GM18517 (cell line): ENCODE measurements at regions not wholly inside any gene's neighbourhood (a gene's known extent, or its start where the extent isn't known, plus 50 kb on each side); places are given as distances from the start of the nearest gene placed in this dataset.
"Not testable (repeated sequence)": the region's sequence is repeated elsewhere in the genome, so short reads cannot be mapped to it uniquely, and the experiment has no call there.

Experiments
- ATAC-seq: cut with Tn5 transposase; IDR thresholded peaks from one replicate; pipeline ENCODE4 v1.9.1; 2021; ENCODE audit warnings: mild to moderate bottlenecking, moderate library complexity; ENCODE audit not compliant: unreplicated experiment

- no peak for ATAC-seq
These were observed 813.5 kb downstream of the MCTP2 start for GRCh38 chr15:95044745-95045417.

GRCh38 chr15:95051861-95052260, 820.5 kb downstream of the MCTP2 start:
- ATAC-seq = no peak

- ATAC-seq = no peak
These were observed 828.1 kb downstream of the MCTP2 start for GRCh38 chr15:95059346-95059905.

GRCh38 chr15:95068701-95069521, 837.5 kb downstream of the MCTP2 start:
- no peak for ATAC-seq

- no peak for ATAC-seq
These were observed 844.7 kb downstream of the MCTP2 start for GRCh38 chr15:95075792-95076677.

- ATAC-seq = no peak
These were observed 845.3 kb downstream of the MCTP2 start for GRCh38 chr15:95076678-95076990.

- ATAC-seq = no peak
These were observed 846.6 kb downstream of the MCTP2 start for GRCh38 chr15:95078003-95078402.

GRCh38 chr15:95080228-95080627, 848.9 kb downstream of the MCTP2 start:
- not testable (repeated sequence) for ATAC-seq

GRCh38 chr15:95085056-95085455, 853.7 kb downstream of the MCTP2 start:
- ATAC-seq = no peak

- ATAC-seq = no peak
These were observed 855.3 kb downstream of the MCTP2 start for GRCh38 chr15:95086531-95087252.

- no peak for ATAC-seq
These were observed 855.9 kb downstream of the MCTP2 start for GRCh38 chr15:95087253-95087609.

- no peak for ATAC-seq
These were observed 860.1 kb downstream of the MCTP2 start for GRCh38 chr15:95091444-95091843.

- no peak for ATAC-seq
These were observed 863.9 kb downstream of the MCTP2 start for GRCh38 chr15:95095250-95095649.

GRCh38 chr15:95096651-95097050, 865.3 kb downstream of the MCTP2 start:
- ATAC-seq = no peak

GRCh38 chr15:95097361-95097760, 866.0 kb downstream of the MCTP2 start:
- ATAC-seq = no peak

- no peak for ATAC-seq
These were observed 873.9 kb downstream of the MCTP2 start for GRCh38 chr15:95105229-95105628.

- no peak for ATAC-seq
These were observed 875.4 kb downstream of the MCTP2 start for GRCh38 chr15:95106801-95107200.

- ATAC-seq = no peak
These were observed 877.3 kb downstream of the MCTP2 start for GRCh38 chr15:95108673-95109072.

- ATAC-seq = no peak
These were observed 880.6 kb downstream of the MCTP2 start for GRCh38 chr15:95111969-95112368.

GRCh38 chr15:95113041-95113440, 881.7 kb downstream of the MCTP2 start:
- ATAC-seq = no peak
